ENCODE measurements at regions not wholly inside any gene's neighbourhood (a gene's known extent, or its start where the extent isn't known, plus 50 kb on each side); places are given as distances from the start of the nearest gene placed in this dataset.

DNA sequence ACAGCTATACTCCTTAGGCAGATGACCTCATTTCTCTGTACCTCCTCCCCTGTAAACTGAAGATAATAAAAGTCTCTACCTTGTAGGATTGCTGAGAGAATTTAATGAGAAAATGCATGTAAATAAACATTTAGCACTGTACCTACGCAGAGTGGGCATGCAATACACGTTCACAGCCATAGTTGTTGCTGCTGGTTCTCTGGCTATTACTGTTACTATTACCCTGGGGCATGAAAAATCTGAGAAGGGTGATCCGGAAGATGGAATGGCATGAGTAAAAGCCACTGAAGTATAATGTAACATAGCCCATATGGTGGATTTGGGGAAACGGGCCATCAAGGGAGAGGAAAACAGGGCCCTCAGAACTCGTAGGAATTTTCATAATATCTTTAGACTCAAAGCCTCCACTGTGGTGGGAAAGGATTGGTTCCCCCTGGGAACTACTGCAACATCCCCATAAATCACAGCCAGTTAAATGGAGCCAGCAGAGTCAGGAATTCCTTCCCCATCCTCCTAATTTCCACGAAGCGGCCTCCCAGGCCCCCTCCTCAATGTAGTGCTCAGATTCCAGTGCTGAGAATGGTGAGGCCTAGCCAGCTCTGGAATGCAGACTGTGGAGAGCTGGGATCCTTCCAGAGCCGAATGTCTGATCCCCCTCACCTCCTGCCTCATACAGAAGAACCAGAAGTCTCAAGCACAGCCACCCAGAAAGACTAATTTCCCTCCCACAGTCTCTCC is 205.3 kb downstream of the MN1 start:
- Histone ChIP-seq H3K9me3 (no peaks in the 10 kb centered on the region), H3K27ac (no peak overlapping the region), H3K4me3 (no peak overlapping the region), H3K27me3 (no peaks in the 10 kb centered on the region), H3K4me1 (no peaks in the 10 kb centered on the region), H3K36me3 (no peaks in the 10 kb centered on the region)
- intact Hi-C loops (cut with DNase I; ENCODE audit: low total_unique reads) (no loop called here), in situ Hi-C loops (cut with MboI; ENCODE audit: low sequenced_read_pairs in 4 of 4) (no loop called here)
- ATAC-seq (no peak), DNase-seq (no peak)
- TF ChIP-seq CTCF (IDR thresholded peaks at IDR 0.05 in 4 of 5, conservative IDR thresholded peaks at IDR 0.05 in 1 of 5) (no peak), POLR2A (IDR thresholded peaks at IDR 0.05) (no peak)

DNA sequence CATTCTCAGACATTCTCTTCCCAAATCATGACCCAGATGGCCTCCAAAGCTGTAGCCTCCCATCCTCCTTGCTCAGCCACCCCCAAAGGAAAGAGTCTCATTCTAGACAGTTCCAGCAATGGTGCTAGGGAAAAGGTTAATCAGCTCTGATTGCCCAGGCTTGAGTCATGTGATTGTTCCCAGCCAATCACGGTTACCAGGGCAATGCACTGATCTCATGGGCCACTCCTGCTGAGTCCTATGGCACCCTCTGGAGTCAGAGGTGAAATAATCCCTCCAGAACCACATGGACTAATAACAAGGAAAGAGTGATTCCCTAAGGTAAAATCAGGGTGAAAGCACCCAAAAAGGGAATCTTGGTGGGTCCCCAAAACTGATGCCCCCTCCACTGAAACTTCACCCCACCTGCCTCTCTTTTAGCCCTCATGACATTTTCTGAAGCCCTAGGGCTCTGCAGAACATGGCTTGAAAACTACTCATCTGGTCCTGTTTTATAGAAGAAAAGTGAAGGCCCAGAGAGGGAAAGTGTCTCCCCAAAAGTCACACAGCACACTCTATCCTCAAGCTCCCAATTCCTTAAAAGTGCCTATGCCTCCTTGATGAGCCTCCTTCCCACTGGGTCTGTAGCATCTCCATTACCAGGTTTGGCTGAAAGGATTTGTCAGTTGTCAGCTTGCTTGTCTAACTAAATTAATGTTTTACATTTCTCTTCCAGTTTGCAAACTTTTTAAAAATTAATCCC is 203.7 kb downstream of the MN1 start:
- no peaks in the 10 kb centered on the region for H3K4me1 ChIP-seq
- TF ChIP-seq POLR2A (IDR thresholded peaks at IDR 0.05) (no peak), CTCF (IDR thresholded peaks at IDR 0.05 in 4 of 5, conservative IDR thresholded peaks at IDR 0.05 in 1 of 5) (no peak)
- in situ Hi-C loops (cut with MboI; ENCODE audit: low sequenced_read_pairs in 4 of 4), result no loop called here
- no peaks in the 10 kb centered on the region for H3K9me3 ChIP-seq
- no peaks in the 10 kb centered on the region for H3K27me3 ChIP-seq
- intact Hi-C loops (cut with DNase I; ENCODE audit: low total_unique reads), result no loop called here
- H3K36me3 ChIP-seq, result no peaks in the 10 kb centered on the region
- no peak for ATAC-seq
- no peak for DNase-seq
- H3K4me3 ChIP-seq, result no peak overlapping the region
- no peak overlapping the region for H3K27ac ChIP-seq

DNA sequence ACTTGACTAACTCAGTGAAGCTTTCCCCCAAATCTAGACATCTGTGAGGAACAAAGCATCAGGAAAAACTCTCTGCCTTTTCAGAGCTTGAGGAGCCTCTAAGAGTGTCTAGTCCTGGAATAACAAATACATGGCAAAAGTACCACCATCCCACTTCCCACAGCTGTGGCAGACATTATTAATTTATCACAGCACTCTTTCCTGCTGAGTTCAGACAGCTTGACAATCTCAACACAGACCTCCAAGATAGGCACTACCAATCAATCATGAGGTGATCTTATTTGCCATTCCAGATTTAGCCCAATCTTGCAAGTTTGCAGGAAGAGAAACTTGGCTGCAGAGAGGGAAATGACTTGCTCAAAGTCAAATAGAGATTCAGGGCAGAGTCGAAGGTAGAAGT is 202.8 kb downstream of the MN1 start:
- no peak for DNase-seq
- ATAC-seq, result no peak
- intact Hi-C loops (cut with DNase I; ENCODE audit: low total_unique reads) (no loop called here), in situ Hi-C loops (cut with MboI; ENCODE audit: low sequenced_read_pairs in 4 of 4) (no loop called here)
- Histone ChIP-seq H3K9me3 (no peaks in the 10 kb centered on the region), H3K27me3 (no peaks in the 10 kb centered on the region), H3K27ac (no peak overlapping the region), H3K4me1 (no peaks in the 10 kb centered on the region), H3K4me3 (no peak overlapping the region), H3K36me3 (no peaks in the 10 kb centered on the region)
- no peak for TF ChIP-seq POLR2A (IDR thresholded peaks at IDR 0.05)
- TF ChIP-seq CTCF (IDR thresholded peaks at IDR 0.05 in 4 of 5, conservative IDR thresholded peaks at IDR 0.05 in 1 of 5), result no peak

DNA sequence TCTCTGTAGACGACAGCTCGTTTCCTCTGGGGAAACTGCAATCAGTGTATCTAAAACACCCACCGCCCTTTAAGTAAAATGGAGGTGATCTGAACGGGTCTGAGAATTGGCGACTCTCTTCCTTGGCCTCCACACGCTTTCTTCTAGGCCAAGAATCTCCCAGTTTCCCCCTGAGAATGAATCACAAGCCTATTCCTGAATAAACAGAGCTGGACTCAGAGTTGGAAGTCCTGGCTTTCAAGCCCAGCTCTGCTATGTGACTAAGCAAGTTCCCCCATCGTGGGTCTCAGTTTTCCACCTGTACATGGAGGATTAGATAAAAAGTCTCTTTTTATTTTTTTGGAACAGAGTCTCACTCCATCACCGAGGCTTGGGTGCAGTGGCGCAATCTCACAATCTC is 200.4 kb downstream of the MN1 start:
- no peak overlapping the region for H3K27ac ChIP-seq
- in situ Hi-C loops (cut with MboI; ENCODE audit: low sequenced_read_pairs in 4 of 4), result no loop called here
- H3K27me3 ChIP-seq, result no peaks in the 10 kb centered on the region
- DNase-seq (no peak), ATAC-seq (no peak)
- no peaks in the 10 kb centered on the region for H3K4me1 ChIP-seq
- no peak overlapping the region for H3K4me3 ChIP-seq
- TF ChIP-seq POLR2A (IDR thresholded peaks at IDR 0.05) (no peak), CTCF (IDR thresholded peaks at IDR 0.05 in 4 of 5, conservative IDR thresholded peaks at IDR 0.05 in 1 of 5) (no peak)
- no peaks in the 10 kb centered on the region for H3K36me3 ChIP-seq
- intact Hi-C loops (cut with DNase I; ENCODE audit: low total_unique reads), result no loop called here
- H3K9me3 ChIP-seq, result no peaks in the 10 kb centered on the region

All from gastrocnemius medialis (tissue), 4 donors.